Keratinocyte (primary cell): ENCODE measurements at regions not wholly inside any gene's neighbourhood (a gene's known extent, or its start where the extent isn't known, plus 50 kb on each side); places are given as distances from the start of the nearest gene placed in this dataset.

Experiments used
- CTCF ChIP-seq, 3 experiments: IDR thresholded peaks in 1 of 3; conservative IDR thresholded peaks in 1 of 3; optimal IDR thresholded peaks in 1 of 3; 2 replicates in 2 of 3; 3 replicates in 1 of 3; pipeline versions ENCODE3 to v1.5.1; 2011; ENCODE audit warnings: low read length in 3 of 3, mild to moderate bottlenecking in 3 of 3, moderate library complexity in 2 of 3, control low read depth in 1 of 3, inconsistent platforms in 1 of 3; ENCODE audit not compliant: insufficient read depth in 2 of 3; ENCODE audit errors: extremely low read depth in 1 of 3
- EZH2 ChIP-seq: IDR thresholded peaks from one replicate; pipeline ENCODE4 v1.6.1; 2012; ENCODE audit warnings: inconsistent platforms, mild to moderate bottlenecking, low read length, moderate library complexity

DNA sequence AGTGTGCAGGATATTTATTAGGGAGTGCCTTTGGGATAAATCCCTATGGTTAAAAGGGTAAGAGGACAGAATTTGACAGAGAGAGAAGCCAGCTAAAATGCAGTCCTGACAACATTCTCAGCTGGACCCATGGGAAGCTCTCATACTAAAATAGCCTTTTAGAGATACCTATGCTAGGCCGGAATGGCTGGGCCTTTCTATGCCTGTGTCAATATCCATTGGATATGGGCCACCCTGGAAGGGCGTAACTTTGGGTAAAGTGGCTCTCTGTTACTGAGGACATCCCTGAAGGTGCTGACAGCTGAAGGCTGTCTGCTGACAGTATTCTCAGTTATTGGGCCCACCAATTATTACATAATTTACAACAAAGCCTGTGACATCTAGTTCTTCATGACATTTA lies 613.0 kb upstream of the B3GALT2 start:
- TF ChIP-seq CTCF (optimal IDR thresholded peaks at IDR 0.05 in 1 of 3, IDR thresholded peaks at IDR 0.05 in 1 of 3, conservative IDR thresholded peaks at IDR 0.05 in 1 of 3; ENCODE audit: extremely low read depth in 1 of 3, insufficient read depth in 2 of 3, low read length in 3 of 3): no peak
- TF ChIP-seq EZH2: no peak
